Activated CD4-positive, alpha-beta T cell treated with anti-CD3 and anti-CD28 coated beads, Interleukin-2, amount 10 ng/mL, durations not matched to agents 7 days and 5 days (primary cell): ENCODE measurements at regions not wholly inside any gene's neighbourhood (a gene's known extent, or its start where the extent isn't known, plus 50 kb on each side); places are given as distances from the start of the nearest gene placed in this dataset.

Experiments used
- CTCF ChIA-PET: fragments of 350-600 bp; sonication (Branson Sonifier 250); formaldehyde crosslinking; loops from one replicate; lab custom pipeline; 2021; ENCODE audit warnings: antibody characterized with exemption; lab: Charles Lee
- POLR2A ChIA-PET: fragments of 350-600 bp; sonication (Branson Sonifier 250); formaldehyde crosslinking; loops from one replicate; lab custom pipeline; 2021; ENCODE audit warnings: antibody characterized with exemption; lab: Charles Lee
- DNase-seq: peaks from one replicate; pipeline ENCODE4 v3.0.0-alpha.2; 2020
- H3K27ac Mint-ChIP-seq: one replicate; pipeline ENCODE4 v1.8.0; 2021; ENCODE audit warnings: mild to moderate bottlenecking, moderate library complexity, mixed read lengths
- H3K27me3 Mint-ChIP-seq: one replicate; pipeline ENCODE4 v1.8.0; 2021; ENCODE audit warnings: mixed read lengths
- H3K36me3 Mint-ChIP-seq: one replicate; pipeline ENCODE4 v1.8.0; 2021; ENCODE audit warnings: low read depth, mixed read lengths
- H3K4me1 Mint-ChIP-seq: one replicate; pipeline ENCODE4 v1.8.0; 2021; ENCODE audit warnings: mixed read lengths
- H3K4me3 Mint-ChIP-seq: one replicate; pipeline ENCODE4 v1.8.0; 2021; ENCODE audit warnings: mild to moderate bottlenecking, moderate library complexity, mixed read lengths
- H3K9me3 Mint-ChIP-seq: one replicate; pipeline ENCODE4 v1.8.0; 2021; ENCODE audit warnings: mixed read lengths

- H3K9me3 Mint-ChIP-seq, result no peaks in the 10 kb centered on the region
- H3K4me3 Mint-ChIP-seq, result no peak overlapping the region
- no peaks in the 10 kb centered on the region for H3K4me1 Mint-ChIP-seq
- no peak overlapping the region for H3K27ac Mint-ChIP-seq
- H3K27me3 Mint-ChIP-seq, result peaks cover 2% of the 10 kb centered on the region
- no peak for DNase-seq
- CTCF ChIA-PET, result no interaction called here
- no peaks in the 10 kb centered on the region for H3K36me3 Mint-ChIP-seq
- POLR2A ChIA-PET, result no interaction called here
Measured at GRCh38 chr14:62066304-62066703, 304.1 kb downstream of the SNAPC1 start.

GRCh38 chr14:62071039-62071438 is 308.8 kb downstream of the SNAPC1 start:
- ChIA-PET CTCF (no interaction called here), POLR2A (no interaction called here)
- no peaks in the 10 kb centered on the region for H3K36me3 Mint-ChIP-seq
- H3K27ac Mint-ChIP-seq, result no peak overlapping the region
- no peaks in the 10 kb centered on the region for H3K9me3 Mint-ChIP-seq
- DNase-seq, result no peak
- H3K4me1 Mint-ChIP-seq, result no peaks in the 10 kb centered on the region
- H3K4me3 Mint-ChIP-seq, result no peak overlapping the region
- no peaks in the 10 kb centered on the region for H3K27me3 Mint-ChIP-seq

- CTCF ChIA-PET, result no interaction called here
Measured at GRCh38 chr14:62076368-62076767, 314.1 kb downstream of the SNAPC1 start.

GRCh38 chr14:62076825-62077605 is 314.8 kb downstream of the SNAPC1 start:
- H3K27me3 Mint-ChIP-seq, result peaks cover 4% of the 10 kb centered on the region
- CTCF ChIA-PET, result interaction anchor here (0.7 to 1.0 kb wide), 2 partner anchors 25 to 70 kb away, joined by 3 read pairs; no protein-coding TSS in a partner anchor
- H3K9me3 Mint-ChIP-seq, result no peaks in the 10 kb centered on the region
- no peak for DNase-seq
- H3K27ac Mint-ChIP-seq, result no peak overlapping the region
- no peaks in the 10 kb centered on the region for H3K36me3 Mint-ChIP-seq
- peaks cover 20% of the 10 kb centered on the region for H3K4me1 Mint-ChIP-seq
- POLR2A ChIA-PET, result no interaction called here
- no peak overlapping the region for H3K4me3 Mint-ChIP-seq

More at GRCh38 chr14:62076368-62076767, 314.1 kb downstream of the SNAPC1 start:
- DNase-seq, result no peak
- H3K27ac Mint-ChIP-seq, result no peak overlapping the region
- no peaks in the 10 kb centered on the region for H3K27me3 Mint-ChIP-seq
- H3K4me1 Mint-ChIP-seq, result peaks cover 16% of the 10 kb centered on the region
- no peaks in the 10 kb centered on the region for H3K36me3 Mint-ChIP-seq
- H3K9me3 Mint-ChIP-seq, result no peaks in the 10 kb centered on the region
- POLR2A ChIA-PET, result no interaction called here
- H3K4me3 Mint-ChIP-seq, result no peak overlapping the region

GRCh38 chr14:62077676-62078261 is 315.5 kb downstream of the SNAPC1 start:
- no peaks in the 10 kb centered on the region for H3K36me3 Mint-ChIP-seq
- POLR2A ChIA-PET, result no interaction called here
- H3K27me3 Mint-ChIP-seq, result peaks cover 4% of the 10 kb centered on the region
- CTCF ChIA-PET, result interaction anchor here (0.7 to 1.0 kb wide), 2 partner anchors 26 to 70 kb away, joined by 3 read pairs; no protein-coding TSS in a partner anchor
- H3K27ac Mint-ChIP-seq, result no peak overlapping the region
- no peak overlapping the region for H3K4me3 Mint-ChIP-seq
- peak; percentile 19 for DNase-seq
- peaks cover 21% of the 10 kb centered on the region for H3K4me1 Mint-ChIP-seq
- H3K9me3 Mint-ChIP-seq, result no peaks in the 10 kb centered on the region

- peaks cover 7% of the 10 kb centered on the region for H3K27me3 Mint-ChIP-seq
- H3K27ac Mint-ChIP-seq, result no peak overlapping the region
- no peak overlapping the region for H3K4me3 Mint-ChIP-seq
- H3K9me3 Mint-ChIP-seq, result no peaks in the 10 kb centered on the region
- H3K4me1 Mint-ChIP-seq, result peaks cover 21% of the 10 kb centered on the region
- ChIA-PET POLR2A (no interaction called here), CTCF (no interaction called here)
- no peak for DNase-seq
- H3K36me3 Mint-ChIP-seq, result no peaks in the 10 kb centered on the region
Measured at GRCh38 chr14:62079038-62079437, 316.8 kb downstream of the SNAPC1 start.

- POLR2A ChIA-PET, result no interaction called here
- H3K27me3 Mint-ChIP-seq, result peaks cover 7% of the 10 kb centered on the region
- H3K36me3 Mint-ChIP-seq, result no peaks in the 10 kb centered on the region
- H3K27ac Mint-ChIP-seq, result no peak overlapping the region
- no peaks in the 10 kb centered on the region for H3K9me3 Mint-ChIP-seq
- H3K4me3 Mint-ChIP-seq, result no peak overlapping the region
- no peak for DNase-seq
- H3K4me1 Mint-ChIP-seq, result peaks cover 21% of the 10 kb centered on the region
- CTCF ChIA-PET, result no interaction called here
Measured at GRCh38 chr14:62081012-62081612, 318.9 kb downstream of the SNAPC1 start.

GRCh38 chr14:62081951-62082350 is 319.7 kb downstream of the SNAPC1 start:
- peak overlapping the region; percentile 46 for H3K27ac Mint-ChIP-seq
- H3K9me3 Mint-ChIP-seq, result no peaks in the 10 kb centered on the region
- ChIA-PET CTCF (no interaction called here), POLR2A (no interaction called here)
- H3K4me1 Mint-ChIP-seq, result peaks cover 20% of the 10 kb centered on the region
- peaks cover 7% of the 10 kb centered on the region for H3K27me3 Mint-ChIP-seq
- H3K36me3 Mint-ChIP-seq, result no peaks in the 10 kb centered on the region
- DNase-seq, result no peak
- H3K4me3 Mint-ChIP-seq, result no peak overlapping the region

- Mint-ChIP-seq H3K27ac (no peak overlapping the region), H3K9me3 (no peaks in the 10 kb centered on the region), H3K27me3 (peaks cover 7% of the 10 kb centered on the region), H3K4me3 (no peak overlapping the region), H3K36me3 (no peaks in the 10 kb centered on the region), H3K4me1 (peaks cover 13% of the 10 kb centered on the region)
- DNase-seq, result no peak
- CTCF ChIA-PET, result no interaction called here
- POLR2A ChIA-PET, result no interaction called here
Measured at GRCh38 chr14:62082779-62083178, 320.6 kb downstream of the SNAPC1 start.

- H3K27ac Mint-ChIP-seq, result no peak overlapping the region
- H3K27me3 Mint-ChIP-seq, result peaks cover 7% of the 10 kb centered on the region
- POLR2A ChIA-PET, result no interaction called here
- no peaks in the 10 kb centered on the region for H3K36me3 Mint-ChIP-seq
- no peaks in the 10 kb centered on the region for H3K9me3 Mint-ChIP-seq
- no peak for DNase-seq
- H3K4me3 Mint-ChIP-seq, result no peak overlapping the region
- CTCF ChIA-PET, result no interaction called here
- peaks cover 7% of the 10 kb centered on the region for H3K4me1 Mint-ChIP-seq
Measured at GRCh38 chr14:62084020-62084419, 321.8 kb downstream of the SNAPC1 start.

GRCh38 chr14:62087191-62087590 is 325.0 kb downstream of the SNAPC1 start:
- ChIA-PET POLR2A (no interaction called here), CTCF (no interaction called here)
- H3K27me3 Mint-ChIP-seq, result peaks cover 7% of the 10 kb centered on the region

GRCh38 chr14:62093736-62094135 is 331.5 kb downstream of the SNAPC1 start:
- no peaks in the 10 kb centered on the region for H3K4me1 Mint-ChIP-seq
- ChIA-PET POLR2A (no interaction called here), CTCF (no interaction called here)
- H3K4me3 Mint-ChIP-seq, result no peak overlapping the region
- no peaks in the 10 kb centered on the region for H3K9me3 Mint-ChIP-seq
- H3K27me3 Mint-ChIP-seq, result peaks cover 16% of the 10 kb centered on the region
- DNase-seq, result no peak
- H3K36me3 Mint-ChIP-seq, result no peaks in the 10 kb centered on the region
- no peak overlapping the region for H3K27ac Mint-ChIP-seq

More at GRCh38 chr14:62087191-62087590, 325.0 kb downstream of the SNAPC1 start:
- Mint-ChIP-seq H3K4me3 (no peak overlapping the region), H3K36me3 (no peaks in the 10 kb centered on the region), H3K4me1 (no peaks in the 10 kb centered on the region), H3K9me3 (no peaks in the 10 kb centered on the region), H3K27ac (no peak overlapping the region)
- DNase-seq, result no peak

GRCh38 chr14:62097072-62097471 is 334.9 kb downstream of the SNAPC1 start:
- CTCF ChIA-PET, result interaction anchor here (1.0 kb wide), 1 partner anchor 13 kb away, joined by 4 read pairs; no protein-coding TSS in a partner anchor
- no peaks in the 10 kb centered on the region for H3K9me3 Mint-ChIP-seq

More at GRCh38 chr14:62097072-62097471, 334.9 kb downstream of the SNAPC1 start:
- Mint-ChIP-seq H3K27me3 (peaks cover 23% of the 10 kb centered on the region), H3K4me1 (no peaks in the 10 kb centered on the region), H3K4me3 (no peak overlapping the region), H3K36me3 (no peaks in the 10 kb centered on the region), H3K27ac (no peak overlapping the region)
- POLR2A ChIA-PET, result no interaction called here
- DNase-seq, result no peak
